H1 (cell line): ENCODE measurements at regions not wholly inside any gene's neighbourhood (a gene's known extent, or its start where the extent isn't known, plus 50 kb on each side); places are given as distances from the start of the nearest gene placed in this dataset.

ENCODE experiments used
- CHD2 ChIP-seq: IDR thresholded peaks from 2 replicates; pipeline ENCODE4 v1.6.1; 2012; ENCODE audit warnings: low read length, improper control_type of control experiment
- EZH2 ChIP-seq: fragments of 200-600 bp; sonication (generic); IDR thresholded peaks from 2 replicates; pipeline ENCODE4 v1.7.1; 2012; ENCODE audit warnings: low read depth, mild to moderate bottlenecking, moderate library complexity, low read length, inconsistent platforms; ENCODE audit not compliant: severe bottlenecking
- GABPA ChIP-seq: IDR thresholded peaks from 2 replicates; pipeline ENCODE4 v1.6.1; 2011; ENCODE audit warnings: mild to moderate bottlenecking, low read length, moderate library complexity, borderline replicate concordance; ENCODE audit not compliant: insufficient read depth
- GTF2F1 ChIP-seq: IDR thresholded peaks from 2 replicates; pipeline ENCODE4 v1.6.1; 2012; ENCODE audit warnings: low read depth, low read length, improper control_type of control experiment, borderline replicate concordance
- JUN ChIP-seq: IDR thresholded peaks from 2 replicates; pipeline ENCODE4 v1.6.1; 2011; ENCODE audit warnings: low read depth, mild to moderate bottlenecking, improper control_type of control experiment, low read length
- JUND ChIP-seq: IDR thresholded peaks from 2 replicates; pipeline ENCODE4 v1.6.1; 2011; ENCODE audit warnings: mild to moderate bottlenecking, improper control_type of control experiment, low read length
- POLR2A ChIP-seq, 2 experiments: IDR thresholded peaks; 1 replicate in 1 of 2; 2 replicates in 1 of 2; pipeline ENCODE4 v1.6.1; 2011; ENCODE audit warnings: low read depth in 2 of 2, low read length in 2 of 2, mild to moderate bottlenecking in 2 of 2; ENCODE audit errors: control extremely low read depth in 1 of 2
- TF ChIP-seq, protein P1 (sequence below), 3 experiments: IDR thresholded peaks; 1 replicate in 2 of 3; 2 replicates in 1 of 3; pipeline versions ENCODE4 v1.5.1 to v1.6.1; 2011; ENCODE audit warnings: low read length in 3 of 3, mild to moderate bottlenecking in 3 of 3, inconsistent platforms in 2 of 3, low read depth in 1 of 3, moderate library complexity in 1 of 3; ENCODE audit not compliant: insufficient read depth in 1 of 3; ENCODE audit errors: control extremely low read depth in 1 of 3

DNA sequence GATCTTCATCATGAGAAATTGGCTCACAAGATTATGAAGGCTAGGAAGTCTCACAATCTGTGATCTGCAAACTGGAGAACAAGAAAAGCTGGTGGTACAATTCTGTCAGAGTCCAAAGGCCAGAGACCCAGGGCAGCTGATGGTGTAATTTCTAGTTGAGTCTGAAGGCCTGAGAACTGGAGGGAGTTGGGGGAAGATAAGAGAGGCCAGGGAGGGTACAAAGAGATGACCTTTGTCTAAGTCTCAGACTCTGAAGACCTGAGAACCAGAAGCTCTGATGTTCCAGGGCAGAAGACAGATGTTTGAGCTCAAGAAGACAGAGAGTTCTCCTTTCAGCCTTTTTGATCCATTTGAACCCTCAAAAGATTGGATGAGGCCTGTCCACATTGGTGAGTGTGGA, 280.6 kb downstream of the HDGFL1 start:
- no peak for TF ChIP-seq GABPA
- no peak for TF ChIP-seq POLR2A (IDR thresholded peaks at IDR 0.05; ENCODE audit: control extremely low read depth in 1 of 2, low read depth in 2 of 2, low read length in 2 of 2)
- TF ChIP-seq CHD2, result no peak
- TF ChIP-seq, protein P1, sequence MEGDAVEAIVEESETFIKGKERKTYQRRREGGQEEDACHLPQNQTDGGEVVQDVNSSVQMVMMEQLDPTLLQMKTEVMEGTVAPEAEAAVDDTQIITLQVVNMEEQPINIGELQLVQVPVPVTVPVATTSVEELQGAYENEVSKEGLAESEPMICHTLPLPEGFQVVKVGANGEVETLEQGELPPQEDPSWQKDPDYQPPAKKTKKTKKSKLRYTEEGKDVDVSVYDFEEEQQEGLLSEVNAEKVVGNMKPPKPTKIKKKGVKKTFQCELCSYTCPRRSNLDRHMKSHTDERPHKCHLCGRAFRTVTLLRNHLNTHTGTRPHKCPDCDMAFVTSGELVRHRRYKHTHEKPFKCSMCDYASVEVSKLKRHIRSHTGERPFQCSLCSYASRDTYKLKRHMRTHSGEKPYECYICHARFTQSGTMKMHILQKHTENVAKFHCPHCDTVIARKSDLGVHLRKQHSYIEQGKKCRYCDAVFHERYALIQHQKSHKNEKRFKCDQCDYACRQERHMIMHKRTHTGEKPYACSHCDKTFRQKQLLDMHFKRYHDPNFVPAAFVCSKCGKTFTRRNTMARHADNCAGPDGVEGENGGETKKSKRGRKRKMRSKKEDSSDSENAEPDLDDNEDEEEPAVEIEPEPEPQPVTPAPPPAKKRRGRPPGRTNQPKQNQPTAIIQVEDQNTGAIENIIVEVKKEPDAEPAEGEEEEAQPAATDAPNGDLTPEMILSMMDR (IDR thresholded peaks at IDR 0.05; ENCODE audit: control extremely low read depth in 1 of 3, insufficient read depth in 1 of 3, low read depth in 1 of 3, low read length in 3 of 3), result no peak
- TF ChIP-seq EZH2, result no peak
- no peak for TF ChIP-seq JUN
- no peak for TF ChIP-seq JUND
- no peak for TF ChIP-seq GTF2F1
